Peyer's patch (tissue), 4 donors: ENCODE measurements at regions not wholly inside any gene's neighbourhood (a gene's known extent, or its start where the extent isn't known, plus 50 kb on each side); places are given as distances from the start of the nearest gene placed in this dataset.

Experiments used
- DNase-seq, 3 donors: peaks; one replicate each; pipeline ENCODE4 v3.0.0-alpha.2; 2017 to 2019
- H3K27ac ChIP-seq, 4 donors: fragments of 200-600 bp; sonication (generic); one replicate each; pipeline ENCODE4 v1.5.1; 2016 to 2019
- H3K27me3 ChIP-seq, 2 donors: fragments of 200-600 bp; sonication (generic); one replicate each; pipeline ENCODE4 v1.5.1; 2019
- H3K36me3 ChIP-seq, 3 donors: fragments of 200-600 bp; sonication (generic); one replicate each; pipeline ENCODE4 v1.5.1; 2016 to 2019
- H3K4me1 ChIP-seq, 4 donors: fragments of 200-600 bp; sonication (generic); one replicate each; pipeline ENCODE4 v1.5.1; 2016 to 2019
- H3K4me3 ChIP-seq, 4 donors: fragments of 200-600 bp; sonication (generic); 1 replicate in 3 of 4; 2 replicates in 1 of 4; pipeline ENCODE4 v1.5.1; 2016 to 2019; ENCODE audit warnings: mild to moderate bottlenecking in 1 of 4
- H3K9me3 ChIP-seq, 4 donors: fragments of 200-600 bp; sonication (generic); one replicate each; pipeline ENCODE4 v1.5.1; 2016 to 2019; ENCODE audit warnings: mild to moderate bottlenecking in 1 of 4
- CTCF ChIP-seq, 6 experiments: fragments of 450-650 bp in 4 of 6; fragments of 200-600 bp in 2 of 6; sonication (generic) in 1 of 6; IDR thresholded peaks; one replicate each; pipeline ENCODE4 v1.5.1; 2017 to 2019; ENCODE audit warnings: antibody characterized with exemption in 6 of 6, mild to moderate bottlenecking in 3 of 6, moderate library complexity in 1 of 6
- POLR2A ChIP-seq, 2 donors: fragments of 450-650 bp; IDR thresholded peaks; one replicate each; pipeline ENCODE4 v1.5.1; 2017; ENCODE audit warnings: antibody characterized with exemption in 2 of 2, mild to moderate bottlenecking in 2 of 2, moderate library complexity in 2 of 2

DNA sequence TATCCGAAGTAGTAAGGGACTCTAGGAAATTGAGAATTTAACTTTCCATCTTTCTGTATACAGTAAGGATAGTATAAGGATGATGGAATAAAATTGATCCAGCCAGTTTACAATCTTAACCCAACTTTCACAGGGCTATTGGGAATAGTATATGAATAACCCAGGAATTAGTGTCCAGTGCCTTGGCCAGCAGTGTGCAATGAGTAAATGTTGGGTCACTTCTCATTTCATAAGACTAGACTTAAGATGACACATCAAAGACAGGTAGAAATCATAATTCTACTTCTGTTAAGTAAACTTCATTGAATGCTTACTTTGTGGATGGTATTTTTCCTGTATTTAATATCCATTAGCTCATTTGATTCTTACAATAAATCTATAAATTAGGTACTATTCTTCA lies 949.6 kb upstream of the GOT2 start:
- Histone ChIP-seq H3K27ac (no peak overlapping the region), H3K9me3 (no peaks in the 10 kb centered on the region), H3K4me1 (no peaks in the 10 kb centered on the region), H3K27me3 (no peaks in the 10 kb centered on the region), H3K36me3 (no peaks in the 10 kb centered on the region), H3K4me3 (no peak overlapping the region)
- no peak for DNase-seq
- no peak for TF ChIP-seq POLR2A (IDR thresholded peaks at IDR 0.05)
- TF ChIP-seq CTCF (IDR thresholded peaks at IDR 0.05) = no peak

- Histone ChIP-seq H3K4me1 (no peaks in the 10 kb centered on the region), H3K27ac (no peak overlapping the region), H3K9me3 (no peaks in the 10 kb centered on the region), H3K4me3 (no peak overlapping the region), H3K27me3 (no peaks in the 10 kb centered on the region), H3K36me3 (no peaks in the 10 kb centered on the region)
- no peak for DNase-seq
- no peak for TF ChIP-seq CTCF (IDR thresholded peaks at IDR 0.05)
- no peak for TF ChIP-seq POLR2A (IDR thresholded peaks at IDR 0.05)
Observed at GRCh38 chr16:59665618-59666220, 931.6 kb upstream of the GOT2 start.

- TF ChIP-seq POLR2A (IDR thresholded peaks at IDR 0.05) (no peak), CTCF (IDR thresholded peaks at IDR 0.05) (no peak)
- H3K27me3 ChIP-seq = no peaks in the 10 kb centered on the region
- H3K36me3 ChIP-seq = no peaks in the 10 kb centered on the region
- no peak overlapping the region for H3K27ac ChIP-seq
- no peaks in the 10 kb centered on the region for H3K4me1 ChIP-seq
- no peak for DNase-seq
- no peak overlapping the region for H3K4me3 ChIP-seq
- H3K9me3 ChIP-seq = no peaks in the 10 kb centered on the region
Observed at GRCh38 chr16:59658572-59658971, 924.5 kb upstream of the GOT2 start.

DNA sequence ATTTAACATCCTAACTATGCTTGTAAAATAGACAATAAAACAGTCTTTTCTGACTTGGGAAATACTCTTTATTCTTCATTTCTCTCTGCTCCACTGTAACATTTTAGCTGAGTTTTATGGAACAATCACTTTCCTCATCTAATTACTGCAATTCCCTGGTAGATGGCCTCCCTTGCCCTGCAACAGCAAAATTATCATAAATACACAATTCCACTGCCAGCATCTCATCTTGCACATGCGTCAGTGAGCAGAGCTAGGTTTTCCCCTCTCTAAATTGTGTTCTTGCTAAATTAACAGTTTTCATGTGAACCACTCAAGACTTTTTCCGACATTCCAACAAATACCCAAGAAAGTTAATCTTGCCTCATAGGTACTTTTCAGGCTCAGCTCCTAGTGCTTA lies 920.9 kb upstream of the GOT2 start:
- H3K36me3 ChIP-seq = no peaks in the 10 kb centered on the region
- H3K27ac ChIP-seq = no peak overlapping the region
- peaks cover 0 to 3% (median 0%) of the 10 kb centered on the region in 4 donors for H3K9me3 ChIP-seq
- no peak for DNase-seq
- no peaks in the 10 kb centered on the region for H3K4me1 ChIP-seq
- no peak overlapping the region for H3K4me3 ChIP-seq
- TF ChIP-seq CTCF (IDR thresholded peaks at IDR 0.05) (no peak), POLR2A (IDR thresholded peaks at IDR 0.05) (no peak)
- no peaks in the 10 kb centered on the region for H3K27me3 ChIP-seq

GRCh38 chr16:59654455-59654854 lies 920.3 kb upstream of the GOT2 start:
- H3K9me3 ChIP-seq = peaks cover 0 to 3% (median 0%) of the 10 kb centered on the region in 4 donors
- no peaks in the 10 kb centered on the region for H3K36me3 ChIP-seq
- H3K27me3 ChIP-seq = no peaks in the 10 kb centered on the region
- no peaks in the 10 kb centered on the region for H3K4me1 ChIP-seq
- no peak overlapping the region for H3K4me3 ChIP-seq
- DNase-seq = no peak
- H3K27ac ChIP-seq = no peak overlapping the region
- TF ChIP-seq CTCF (IDR thresholded peaks at IDR 0.05) = no peak
- TF ChIP-seq POLR2A (IDR thresholded peaks at IDR 0.05) = no peak

- H3K9me3 ChIP-seq = peaks cover 0 to 3% (median 0%) of the 10 kb centered on the region in 4 donors
- no peak for DNase-seq
Observed at GRCh38 chr16:59651662-59652061, 917.5 kb upstream of the GOT2 start.

More at GRCh38 chr16:59651662-59652061, 917.5 kb upstream of the GOT2 start:
- H3K27ac ChIP-seq = no peak overlapping the region
- no peak overlapping the region for H3K4me3 ChIP-seq
- TF ChIP-seq CTCF (IDR thresholded peaks at IDR 0.05) (no peak), POLR2A (IDR thresholded peaks at IDR 0.05) (no peak)
- no peaks in the 10 kb centered on the region for H3K36me3 ChIP-seq
- no peaks in the 10 kb centered on the region for H3K27me3 ChIP-seq
- H3K4me1 ChIP-seq = no peaks in the 10 kb centered on the region
